HL-60/S4 treated with phorbol 12-myristate 13-acetate at 8.2 ng/mL for 4 days and 3 days (cell line): ENCODE measurements at regions not wholly inside any gene's neighbourhood (a gene's known extent, or its start where the extent isn't known, plus 50 kb on each side); places are given as distances from the start of the nearest gene placed in this dataset.

Experiments
- in situ Hi-C: fragments of 300-500 bp; cut with MboI; formaldehyde crosslinking; loops from 2 replicates; pipeline ENCODE4 v1.15.0; 2022; ENCODE audit warnings: low sequenced_read_pairs

- in situ Hi-C loops, result no loop called here
These were observed 78.4 kb downstream of the RNASET2 start for GRCh38 chr6:166877906-166878305.

GRCh38 chr6:166877349-166877748 lies 79.0 kb downstream of the RNASET2 start:
- in situ Hi-C loops, result no loop called here

- in situ Hi-C loops, result no loop called here
These were observed 83.8 kb downstream of the RNASET2 start for GRCh38 chr6:166872531-166873009.

- in situ Hi-C loops, result no loop called here
These were observed 85.6 kb downstream of the RNASET2 start for GRCh38 chr6:166870602-166871208.

- in situ Hi-C loops, result no loop called here
These were observed 89.3 kb downstream of the RNASET2 start for GRCh38 chr6:166866839-166867637.

- in situ Hi-C loops, result no loop called here
These were observed 92.0 kb downstream of the RNASET2 start for GRCh38 chr6:166864333-166864732.

GRCh38 chr6:166862978-166863530 lies 93.3 kb downstream of the RNASET2 start:
- in situ Hi-C loops, result no loop called here

GRCh38 chr6:166862287-166862977 lies 93.9 kb downstream of the RNASET2 start:
- in situ Hi-C loops, result no loop called here

- in situ Hi-C loops, result no loop called here
These were observed 94.4 kb downstream of the RNASET2 start for GRCh38 chr6:166861961-166862286.

GRCh38 chr6:166861304-166861703 lies 95.0 kb downstream of the RNASET2 start:
- in situ Hi-C loops, result no loop called here

- in situ Hi-C loops, result no loop called here
These were observed 96.0 kb downstream of the RNASET2 start for GRCh38 chr6:166860392-166860791.

GRCh38 chr6:166855416-166855815 lies 100.9 kb downstream of the RNASET2 start:
- in situ Hi-C loops, result no loop called here

- in situ Hi-C loops, result no loop called here
These were observed 102.7 kb downstream of the RNASET2 start for GRCh38 chr6:166853371-166854325.

- in situ Hi-C loops, result no loop called here
These were observed 103.8 kb downstream of the RNASET2 start for GRCh38 chr6:166852451-166852975.

GRCh38 chr6:166851911-166852310 lies 104.4 kb downstream of the RNASET2 start:
- in situ Hi-C loops, result no loop called here

GRCh38 chr6:166851426-166851825 lies 104.9 kb downstream of the RNASET2 start:
- in situ Hi-C loops, result no loop called here

GRCh38 chr6:166850677-166851076 lies 105.7 kb downstream of the RNASET2 start:
- in situ Hi-C loops, result no loop called here

- in situ Hi-C loops, result no loop called here
These were observed 106.6 kb downstream of the RNASET2 start for GRCh38 chr6:166849749-166850183.

GRCh38 chr6:166848979-166849748 lies 107.2 kb downstream of the RNASET2 start:
- in situ Hi-C loops, result no loop called here
